ENCODE measurements at regions not wholly inside any gene's neighbourhood (a gene's known extent, or its start where the extent isn't known, plus 50 kb on each side); places are given as distances from the start of the nearest gene placed in this dataset.

DNA sequence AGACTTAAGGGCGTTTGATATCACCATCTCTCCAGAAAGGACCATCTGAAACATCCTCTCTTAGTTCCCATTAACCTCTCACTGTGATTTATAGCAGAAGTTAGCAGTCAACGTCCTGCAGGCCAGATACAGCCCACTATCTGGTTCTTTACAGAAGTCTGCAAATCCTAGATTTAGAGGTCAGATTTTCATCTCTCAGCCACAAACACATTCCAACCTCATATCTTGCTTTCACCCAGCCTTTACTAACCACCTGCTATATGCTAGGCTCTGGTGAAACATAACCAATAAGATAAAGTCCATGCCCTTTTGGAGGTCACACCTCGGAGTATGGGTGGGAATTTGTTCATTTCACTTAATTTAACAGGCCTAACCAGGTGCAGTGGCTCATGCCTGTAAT, 76.8 kb upstream of the CACNA1A start:
- no peak for TF ChIP-seq POLR2AphosphoS5 (IDR thresholded peaks at IDR 0.05)
- TF ChIP-seq, protein P1, sequence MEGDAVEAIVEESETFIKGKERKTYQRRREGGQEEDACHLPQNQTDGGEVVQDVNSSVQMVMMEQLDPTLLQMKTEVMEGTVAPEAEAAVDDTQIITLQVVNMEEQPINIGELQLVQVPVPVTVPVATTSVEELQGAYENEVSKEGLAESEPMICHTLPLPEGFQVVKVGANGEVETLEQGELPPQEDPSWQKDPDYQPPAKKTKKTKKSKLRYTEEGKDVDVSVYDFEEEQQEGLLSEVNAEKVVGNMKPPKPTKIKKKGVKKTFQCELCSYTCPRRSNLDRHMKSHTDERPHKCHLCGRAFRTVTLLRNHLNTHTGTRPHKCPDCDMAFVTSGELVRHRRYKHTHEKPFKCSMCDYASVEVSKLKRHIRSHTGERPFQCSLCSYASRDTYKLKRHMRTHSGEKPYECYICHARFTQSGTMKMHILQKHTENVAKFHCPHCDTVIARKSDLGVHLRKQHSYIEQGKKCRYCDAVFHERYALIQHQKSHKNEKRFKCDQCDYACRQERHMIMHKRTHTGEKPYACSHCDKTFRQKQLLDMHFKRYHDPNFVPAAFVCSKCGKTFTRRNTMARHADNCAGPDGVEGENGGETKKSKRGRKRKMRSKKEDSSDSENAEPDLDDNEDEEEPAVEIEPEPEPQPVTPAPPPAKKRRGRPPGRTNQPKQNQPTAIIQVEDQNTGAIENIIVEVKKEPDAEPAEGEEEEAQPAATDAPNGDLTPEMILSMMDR (IDR thresholded peaks at IDR 0.05; ENCODE audit: poor library complexity, severe bottlenecking): no peak
- TF ChIP-seq MXI1 (conservative IDR thresholded peaks at IDR 0.05; ENCODE audit: poor library complexity, severe bottlenecking): no peak
- TF ChIP-seq EP300 (conservative IDR thresholded peaks at IDR 0.05; ENCODE audit: poor library complexity, severe bottlenecking): no peak
- TF ChIP-seq TAF1 (IDR thresholded peaks at IDR 0.05; ENCODE audit: low read depth): no peak
- TF ChIP-seq, protein P2, sequence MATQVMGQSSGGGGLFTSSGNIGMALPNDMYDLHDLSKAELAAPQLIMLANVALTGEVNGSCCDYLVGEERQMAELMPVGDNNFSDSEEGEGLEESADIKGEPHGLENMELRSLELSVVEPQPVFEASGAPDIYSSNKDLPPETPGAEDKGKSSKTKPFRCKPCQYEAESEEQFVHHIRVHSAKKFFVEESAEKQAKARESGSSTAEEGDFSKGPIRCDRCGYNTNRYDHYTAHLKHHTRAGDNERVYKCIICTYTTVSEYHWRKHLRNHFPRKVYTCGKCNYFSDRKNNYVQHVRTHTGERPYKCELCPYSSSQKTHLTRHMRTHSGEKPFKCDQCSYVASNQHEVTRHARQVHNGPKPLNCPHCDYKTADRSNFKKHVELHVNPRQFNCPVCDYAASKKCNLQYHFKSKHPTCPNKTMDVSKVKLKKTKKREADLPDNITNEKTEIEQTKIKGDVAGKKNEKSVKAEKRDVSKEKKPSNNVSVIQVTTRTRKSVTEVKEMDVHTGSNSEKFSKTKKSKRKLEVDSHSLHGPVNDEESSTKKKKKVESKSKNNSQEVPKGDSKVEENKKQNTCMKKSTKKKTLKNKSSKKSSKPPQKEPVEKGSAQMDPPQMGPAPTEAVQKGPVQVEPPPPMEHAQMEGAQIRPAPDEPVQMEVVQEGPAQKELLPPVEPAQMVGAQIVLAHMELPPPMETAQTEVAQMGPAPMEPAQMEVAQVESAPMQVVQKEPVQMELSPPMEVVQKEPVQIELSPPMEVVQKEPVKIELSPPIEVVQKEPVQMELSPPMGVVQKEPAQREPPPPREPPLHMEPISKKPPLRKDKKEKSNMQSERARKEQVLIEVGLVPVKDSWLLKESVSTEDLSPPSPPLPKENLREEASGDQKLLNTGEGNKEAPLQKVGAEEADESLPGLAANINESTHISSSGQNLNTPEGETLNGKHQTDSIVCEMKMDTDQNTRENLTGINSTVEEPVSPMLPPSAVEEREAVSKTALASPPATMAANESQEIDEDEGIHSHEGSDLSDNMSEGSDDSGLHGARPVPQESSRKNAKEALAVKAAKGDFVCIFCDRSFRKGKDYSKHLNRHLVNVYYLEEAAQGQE (IDR thresholded peaks at IDR 0.05; ENCODE audit: borderline replicate concordance): no peak
- no peak for TF ChIP-seq SMC3 (conservative IDR thresholded peaks at IDR 0.05; ENCODE audit: poor library complexity)
- no peak for TF ChIP-seq EZH2 (IDR thresholded peaks at IDR 0.05; ENCODE audit: borderline replicate concordance, insufficient read depth, low read length, poor library complexity, severe bottlenecking)
- no peak for TF ChIP-seq RAD21 (conservative IDR thresholded peaks at IDR 0.05)

Measured in neural cell (in vitro differentiated cells).